ENCODE measurements at regions not wholly inside any gene's neighbourhood (a gene's known extent, or its start where the extent isn't known, plus 50 kb on each side); places are given as distances from the start of the nearest gene placed in this dataset.

- TF ChIP-seq FOXK2 (IDR thresholded peaks at IDR 0.05) (no peak), NFRKB (IDR thresholded peaks at IDR 0.05) (no peak), HDGF (IDR thresholded peaks at IDR 0.05; ENCODE audit: borderline replicate concordance) (no peak), FOXM1 (IDR thresholded peaks at IDR 0.05; ENCODE audit: borderline replicate concordance) (no peak), ELF4 (IDR thresholded peaks at IDR 0.05) (no peak), BHLHE40 (IDR thresholded peaks at IDR 0.05; ENCODE audit: borderline replicate concordance) (no peak), SUZ12 (IDR thresholded peaks at IDR 0.05) (no peak), L3MBTL2 (conservative IDR thresholded peaks at IDR 0.05) (no peak), FOXA1 (IDR thresholded peaks at IDR 0.05) (no peak), SP1 (IDR thresholded peaks at IDR 0.05) (no peak), TARDBP (IDR thresholded peaks at IDR 0.05) (no peak)
These were observed 58.2 kb upstream of the LRRC8B start for GRCh38 chr1:89466307-89466930.
